ENCODE measurements at regions not wholly inside any gene's neighbourhood (a gene's known extent, or its start where the extent isn't known, plus 50 kb on each side); places are given as distances from the start of the nearest gene placed in this dataset.

GRCh38 chr1:217982331-217983050 lies 302.6 kb upstream of the RRP15 start:
- no peaks in the 10 kb centered on the region for H3K27me3 ChIP-seq (ENCODE audit: insufficient read depth, poor library complexity, severe bottlenecking)
- no peak overlapping the region for H3K4me3 ChIP-seq (replicated peaks; ENCODE audit: insufficient read depth, low read length)
- TF ChIP-seq REST (IDR thresholded peaks at IDR 0.05; ENCODE audit: insufficient replicate concordance, low read depth) (no peak), GABPA (IDR thresholded peaks at IDR 0.05; ENCODE audit: low read depth) (no peak), CTCF (IDR thresholded peaks at IDR 0.05; ENCODE audit: insufficient read depth, low read length) (no peak), SPI1 (IDR thresholded peaks at IDR 0.05; ENCODE audit: borderline replicate concordance, low read depth) (no peak), POLR2AphosphoS5 (IDR thresholded peaks at IDR 0.05; ENCODE audit: low read depth) (no peak)
- no peak overlapping the region for H3K27ac ChIP-seq (replicated peaks)
- no peak for DNase-seq (ENCODE audit: low read depth in 1 of 2, low spot score in 1 of 2)

GRCh38 chr1:217983051-217983375 lies 302.1 kb upstream of the RRP15 start:
- TF ChIP-seq POLR2AphosphoS5 (IDR thresholded peaks at IDR 0.05; ENCODE audit: low read depth) = no peak
- no peak for TF ChIP-seq GABPA (IDR thresholded peaks at IDR 0.05; ENCODE audit: low read depth)
- DNase-seq (ENCODE audit: low read depth in 1 of 2, low spot score in 1 of 2) = no peak
- H3K4me3 ChIP-seq (replicated peaks; ENCODE audit: insufficient read depth, low read length) = no peak overlapping the region
- no peaks in the 10 kb centered on the region for H3K27me3 ChIP-seq (ENCODE audit: insufficient read depth, poor library complexity, severe bottlenecking)
- no peak overlapping the region for H3K27ac ChIP-seq (replicated peaks)

- Histone ChIP-seq H3K4me3 (replicated peaks; ENCODE audit: insufficient read depth, low read length) (no peak overlapping the region), H3K27me3 (ENCODE audit: insufficient read depth, poor library complexity, severe bottlenecking) (no peaks in the 10 kb centered on the region), H3K27ac (replicated peaks) (no peak overlapping the region)
- DNase-seq (ENCODE audit: low read depth in 1 of 2, low spot score in 1 of 2) = no peak
- TF ChIP-seq CTCF (IDR thresholded peaks at IDR 0.05; ENCODE audit: insufficient read depth, low read length) = no peak
- no peak for TF ChIP-seq SPI1 (IDR thresholded peaks at IDR 0.05; ENCODE audit: borderline replicate concordance, low read depth)
- TF ChIP-seq GABPA (IDR thresholded peaks at IDR 0.05; ENCODE audit: low read depth) = no peak
- no peak for TF ChIP-seq REST (IDR thresholded peaks at IDR 0.05; ENCODE audit: insufficient replicate concordance, low read depth)
- TF ChIP-seq POLR2AphosphoS5 (IDR thresholded peaks at IDR 0.05; ENCODE audit: low read depth) = no peak
Observed at GRCh38 chr1:217985641-217986040, 299.5 kb upstream of the RRP15 start.

GRCh38 chr1:217989510-217989909 lies 295.6 kb upstream of the RRP15 start:
- no peak for TF ChIP-seq REST (IDR thresholded peaks at IDR 0.05; ENCODE audit: insufficient replicate concordance, low read depth)
- TF ChIP-seq POLR2AphosphoS5 (IDR thresholded peaks at IDR 0.05; ENCODE audit: low read depth) = no peak
- Histone ChIP-seq H3K27me3 (ENCODE audit: insufficient read depth, poor library complexity, severe bottlenecking) (no peaks in the 10 kb centered on the region), H3K27ac (replicated peaks) (no peak overlapping the region), H3K4me3 (replicated peaks; ENCODE audit: insufficient read depth, low read length) (no peak overlapping the region)
- DNase-seq (ENCODE audit: low read depth in 1 of 2, low spot score in 1 of 2) = no peak
